GM12878 (cell line): ENCODE measurements at regions not wholly inside any gene's neighbourhood (a gene's known extent, or its start where the extent isn't known, plus 50 kb on each side); places are given as distances from the start of the nearest gene placed in this dataset.

Experiments used
- KDM1A ChIP-seq: fragments of 200-600 bp; sonication (generic); IDR thresholded peaks from 2 replicates; pipeline ENCODE4 v1.6.1; 2016; ENCODE audit warnings: borderline replicate concordance
- NBN ChIP-seq: fragments of 450-650 bp; IDR thresholded peaks from 2 replicates; pipeline ENCODE4 v1.6.1; 2016
- PAX8 ChIP-seq: fragments of 450-650 bp; IDR thresholded peaks from 2 replicates; pipeline ENCODE4 v1.6.1; 2017; ENCODE audit warnings: mild to moderate bottlenecking, moderate library complexity
- POLR2A ChIP-seq: IDR thresholded peaks from 2 replicates; pipeline ENCODE4 v1.6.1; 2011; ENCODE audit warnings: low read depth, mild to moderate bottlenecking, low read length
- SMC3 ChIP-seq: IDR thresholded peaks from 2 replicates; pipeline ENCODE4 v1.6.1; 2011; ENCODE audit warnings: low read length, improper control_type of control experiment, borderline replicate concordance
- TF ChIP-seq, protein P1 (sequence below), 3 experiments: IDR thresholded peaks in 2 of 3; conservative IDR thresholded peaks in 1 of 3; 2 replicates each; pipeline ENCODE4 v1.5.1; 2011; ENCODE audit warnings: low read depth in 3 of 3, low read length in 3 of 3, mild to moderate bottlenecking in 3 of 3, control low read depth in 2 of 3, moderate library complexity in 2 of 3, inconsistent platforms in 1 of 3, mixed read lengths in 1 of 3; ENCODE audit not compliant: control insufficient read depth in 2 of 3, insufficient read depth in 1 of 3; ENCODE audit errors: extremely low read depth in 1 of 3
- TF ChIP-seq, protein P2 (sequence below): fragments of 450-650 bp; IDR thresholded peaks from 2 replicates; pipeline ENCODE4 v1.6.1; 2017; ENCODE audit warnings: borderline replicate concordance

DNA sequence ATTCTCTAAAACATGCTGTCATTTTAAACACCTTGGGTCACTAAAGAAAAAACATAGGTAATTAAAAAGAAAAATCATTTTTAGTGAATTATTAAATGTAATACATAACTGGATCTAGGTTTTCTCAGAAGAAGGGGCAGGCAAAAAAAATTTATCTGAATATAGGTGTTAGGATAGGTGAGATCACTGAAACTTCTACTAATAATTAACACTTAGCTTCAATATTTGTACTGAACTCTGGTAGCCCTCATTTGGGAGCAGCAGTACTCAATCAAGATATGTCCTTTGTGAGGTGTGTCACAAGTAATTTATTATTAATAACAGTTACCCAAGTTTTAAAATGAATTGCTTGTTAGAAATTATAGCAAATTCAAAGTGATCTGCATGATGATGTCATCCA, 103.6 kb downstream of the ATP23 start:
- TF ChIP-seq, protein P1, sequence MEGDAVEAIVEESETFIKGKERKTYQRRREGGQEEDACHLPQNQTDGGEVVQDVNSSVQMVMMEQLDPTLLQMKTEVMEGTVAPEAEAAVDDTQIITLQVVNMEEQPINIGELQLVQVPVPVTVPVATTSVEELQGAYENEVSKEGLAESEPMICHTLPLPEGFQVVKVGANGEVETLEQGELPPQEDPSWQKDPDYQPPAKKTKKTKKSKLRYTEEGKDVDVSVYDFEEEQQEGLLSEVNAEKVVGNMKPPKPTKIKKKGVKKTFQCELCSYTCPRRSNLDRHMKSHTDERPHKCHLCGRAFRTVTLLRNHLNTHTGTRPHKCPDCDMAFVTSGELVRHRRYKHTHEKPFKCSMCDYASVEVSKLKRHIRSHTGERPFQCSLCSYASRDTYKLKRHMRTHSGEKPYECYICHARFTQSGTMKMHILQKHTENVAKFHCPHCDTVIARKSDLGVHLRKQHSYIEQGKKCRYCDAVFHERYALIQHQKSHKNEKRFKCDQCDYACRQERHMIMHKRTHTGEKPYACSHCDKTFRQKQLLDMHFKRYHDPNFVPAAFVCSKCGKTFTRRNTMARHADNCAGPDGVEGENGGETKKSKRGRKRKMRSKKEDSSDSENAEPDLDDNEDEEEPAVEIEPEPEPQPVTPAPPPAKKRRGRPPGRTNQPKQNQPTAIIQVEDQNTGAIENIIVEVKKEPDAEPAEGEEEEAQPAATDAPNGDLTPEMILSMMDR (IDR thresholded peaks at IDR 0.05 in 2 of 3, conservative IDR thresholded peaks at IDR 0.05 in 1 of 3; ENCODE audit: control insufficient read depth in 2 of 3, extremely low read depth in 1 of 3, insufficient read depth in 1 of 3, low read depth in 3 of 3, low read length in 3 of 3): no peak
- no peak for TF ChIP-seq NBN
- TF ChIP-seq POLR2A: no peak
- no peak for TF ChIP-seq SMC3
- no peak for TF ChIP-seq KDM1A
- TF ChIP-seq PAX8: no peak
- TF ChIP-seq, protein P2, sequence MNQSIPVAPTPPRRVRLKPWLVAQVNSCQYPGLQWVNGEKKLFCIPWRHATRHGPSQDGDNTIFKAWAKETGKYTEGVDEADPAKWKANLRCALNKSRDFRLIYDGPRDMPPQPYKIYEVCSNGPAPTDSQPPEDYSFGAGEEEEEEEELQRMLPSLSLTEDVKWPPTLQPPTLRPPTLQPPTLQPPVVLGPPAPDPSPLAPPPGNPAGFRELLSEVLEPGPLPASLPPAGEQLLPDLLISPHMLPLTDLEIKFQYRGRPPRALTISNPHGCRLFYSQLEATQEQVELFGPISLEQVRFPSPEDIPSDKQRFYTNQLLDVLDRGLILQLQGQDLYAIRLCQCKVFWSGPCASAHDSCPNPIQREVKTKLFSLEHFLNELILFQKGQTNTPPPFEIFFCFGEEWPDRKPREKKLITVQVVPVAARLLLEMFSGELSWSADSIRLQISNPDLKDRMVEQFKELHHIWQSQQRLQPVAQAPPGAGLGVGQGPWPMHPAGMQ: no peak
